ENCODE measurements at regions not wholly inside any gene's neighbourhood (a gene's known extent, or its start where the extent isn't known, plus 50 kb on each side); places are given as distances from the start of the nearest gene placed in this dataset.

DNA sequence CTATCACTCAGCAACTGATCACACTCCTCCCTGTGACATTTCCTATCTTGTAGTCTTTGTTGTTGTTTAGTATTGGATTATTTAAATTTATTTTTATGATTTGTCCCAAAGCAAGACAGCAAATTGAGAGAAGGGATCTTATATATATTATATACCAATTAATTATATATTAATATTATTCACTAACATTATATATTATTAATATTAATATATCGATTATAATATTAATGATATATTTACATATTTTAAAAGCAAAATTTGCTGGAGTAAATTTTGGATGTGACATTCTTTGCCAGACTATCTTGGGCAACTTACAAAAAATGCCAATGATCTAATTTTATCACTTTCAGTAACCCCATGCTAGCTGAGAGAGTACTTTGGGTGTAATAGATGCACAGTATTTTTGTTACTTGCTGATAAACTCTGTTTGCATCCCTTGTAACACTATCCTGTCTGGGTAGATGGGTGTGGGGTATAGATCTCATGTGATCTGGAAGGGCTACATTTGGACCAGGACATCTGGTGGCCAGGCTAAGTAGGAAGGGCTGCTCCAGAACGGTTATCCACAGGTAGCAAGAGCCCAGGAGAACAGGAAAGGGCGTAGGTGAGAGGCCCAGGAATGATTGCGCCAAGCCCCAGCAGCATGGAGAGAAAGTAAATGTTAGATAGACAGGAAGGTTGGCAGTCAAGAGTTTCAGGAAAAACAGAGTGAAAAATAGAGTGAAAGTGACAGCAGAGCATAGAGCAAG is 608.6 kb upstream of the KIRREL3 start:
- DNase-seq (ENCODE audit: low read depth in 3 of 3) = no peak

DNA sequence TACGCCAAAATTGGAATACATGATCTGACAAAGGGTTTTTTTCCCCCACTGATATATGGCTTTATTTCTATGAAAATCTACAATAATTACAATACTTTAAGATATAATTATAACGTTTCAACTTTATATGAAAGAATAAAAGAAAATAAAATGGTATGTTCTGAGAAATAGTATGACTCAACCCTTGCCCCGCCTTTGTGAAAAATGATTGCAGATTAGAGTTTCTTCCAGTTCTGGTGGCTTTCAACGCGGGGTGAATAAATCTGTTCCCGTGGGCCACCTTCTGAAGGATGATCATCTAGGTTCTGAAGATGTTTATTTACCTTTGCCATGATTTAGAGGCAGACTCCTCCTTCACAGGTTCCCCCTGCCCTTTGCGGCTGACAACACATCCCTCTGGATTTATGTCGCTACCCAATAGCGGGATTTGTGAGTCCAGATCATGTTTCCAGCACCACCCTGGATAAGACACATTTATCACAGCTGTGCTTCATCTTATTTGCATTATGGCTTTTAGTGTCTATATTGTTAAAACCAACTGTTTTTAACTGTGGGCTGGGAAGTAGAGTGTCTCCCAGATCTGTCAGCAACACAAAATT is 607.0 kb upstream of the KIRREL3 start:
- no peak for DNase-seq (ENCODE audit: low read depth in 3 of 3)

DNA sequence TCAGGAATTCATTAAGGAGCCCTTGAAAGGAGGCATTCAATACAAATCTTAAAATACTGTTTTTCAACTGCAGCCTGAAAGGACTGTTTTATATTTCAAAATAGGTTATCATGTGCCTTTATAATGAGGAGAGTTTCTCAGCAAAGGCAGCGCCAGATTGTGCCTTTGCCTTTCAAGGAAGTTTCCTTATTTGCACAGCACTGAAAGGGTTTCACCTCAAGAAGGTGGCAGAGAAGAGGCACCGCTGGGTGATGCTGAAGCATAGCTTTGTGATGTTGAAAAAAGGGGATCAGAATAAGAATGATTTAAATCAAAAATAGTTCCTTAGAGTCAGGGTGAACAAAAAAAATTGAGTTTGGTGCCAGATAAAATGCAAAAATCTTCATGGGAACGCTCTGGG is 601.0 kb upstream of the KIRREL3 start:
- DNase-seq (ENCODE audit: low read depth in 3 of 3) = no peak

DNA sequence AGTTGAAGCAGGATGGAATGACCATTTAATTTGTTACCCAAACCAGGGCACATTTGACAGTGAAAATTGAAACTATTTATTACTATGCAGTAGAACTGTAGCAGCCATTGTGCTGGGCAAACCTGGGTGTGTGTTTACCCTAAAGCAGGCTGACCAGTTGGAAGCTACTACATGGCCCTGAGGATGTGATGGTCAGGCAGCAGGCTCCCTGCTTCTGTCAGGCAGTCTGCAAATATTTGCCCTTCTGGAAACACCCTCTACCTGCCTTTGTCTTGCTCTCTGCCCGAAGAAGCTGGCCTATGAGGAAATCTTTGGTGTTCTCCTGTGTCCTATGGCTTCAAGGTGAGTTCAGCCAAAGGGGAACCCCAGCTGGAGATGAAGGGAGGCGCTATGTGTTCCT is 600.1 kb upstream of the KIRREL3 start:
- no peak for DNase-seq (ENCODE audit: low read depth in 3 of 3)

DNA sequence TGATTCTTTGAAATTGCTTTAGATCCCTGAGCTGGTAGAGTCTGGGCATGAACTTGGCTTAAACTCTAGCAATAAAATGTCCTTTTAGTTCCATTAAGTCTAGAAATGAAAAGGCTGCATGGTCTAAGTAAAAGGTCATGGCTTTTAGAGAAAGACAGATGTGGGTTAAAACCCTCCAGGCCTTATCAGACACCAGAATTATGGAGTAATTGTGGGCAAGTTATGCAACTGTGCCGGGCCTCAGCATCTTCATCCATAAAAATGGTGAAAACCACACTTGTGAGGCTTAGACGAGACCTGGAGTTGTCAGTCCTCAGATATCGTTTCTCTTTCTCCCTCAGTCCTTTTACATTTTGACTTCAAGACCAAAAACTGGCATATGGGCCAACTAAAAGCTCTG is 597.9 kb upstream of the KIRREL3 start:
- DNase-seq (ENCODE audit: low read depth in 3 of 3) = no peak

DNA sequence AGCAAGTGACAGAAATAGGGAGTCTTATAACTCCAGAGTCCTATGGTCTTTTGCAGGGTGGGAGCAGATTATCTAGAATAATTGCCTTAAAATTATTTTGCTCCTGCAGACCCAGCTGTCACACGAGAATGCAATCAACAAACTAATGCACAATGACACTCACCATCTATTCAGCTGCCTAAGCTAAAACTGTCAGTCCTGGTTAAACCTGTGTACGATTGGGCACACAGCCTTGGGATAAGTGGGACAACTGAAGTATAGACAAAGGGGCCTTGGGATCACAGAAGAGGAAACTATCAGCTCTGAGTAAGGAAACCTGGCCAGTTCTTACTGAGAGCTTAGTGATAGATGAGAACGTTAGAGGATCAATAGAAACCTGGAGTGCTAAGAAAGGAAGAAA is 595.9 kb upstream of the KIRREL3 start:
- no peak for DNase-seq (ENCODE audit: low read depth in 3 of 3)

DNA sequence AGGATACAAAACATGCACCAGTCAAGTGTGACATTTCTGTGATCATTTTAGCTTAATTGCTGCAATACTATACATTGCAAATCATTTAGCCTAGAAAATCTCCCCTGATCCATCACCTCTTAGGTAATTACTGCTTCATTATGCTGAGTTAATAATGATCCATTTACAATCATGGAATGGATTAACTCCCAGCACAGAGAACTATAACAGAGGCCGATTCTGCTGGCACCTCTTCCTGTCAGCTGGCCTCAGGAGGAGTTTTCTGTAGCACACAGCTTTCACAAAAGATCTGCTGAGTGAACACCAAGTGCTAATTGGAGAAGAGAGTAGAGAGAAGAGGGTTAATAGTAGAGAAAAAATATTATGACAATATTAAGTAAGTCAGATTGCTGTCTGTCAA is 591.8 kb upstream of the KIRREL3 start:
- no peak for DNase-seq (ENCODE audit: low read depth in 3 of 3)

DNA sequence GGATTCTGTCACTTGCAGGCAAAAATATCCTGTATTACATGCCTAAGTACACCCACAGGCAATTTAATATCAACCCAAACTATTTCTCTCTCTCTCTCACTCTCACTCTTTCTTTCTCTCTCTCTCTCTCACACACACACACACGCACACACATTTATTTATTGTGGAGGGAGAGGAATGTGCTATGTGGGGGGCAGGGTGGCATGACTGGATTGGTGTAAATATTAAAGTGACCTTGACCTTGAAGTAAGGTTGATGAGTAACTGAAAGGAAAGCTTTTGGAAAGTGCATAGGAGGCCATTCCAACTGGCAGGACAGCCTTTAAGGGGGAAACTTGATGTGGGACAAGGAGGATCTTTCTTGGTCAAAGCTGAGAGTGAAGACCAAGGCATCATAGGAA is 589.7 kb upstream of the KIRREL3 start:
- no peak for DNase-seq (ENCODE audit: low read depth in 3 of 3)

DNA sequence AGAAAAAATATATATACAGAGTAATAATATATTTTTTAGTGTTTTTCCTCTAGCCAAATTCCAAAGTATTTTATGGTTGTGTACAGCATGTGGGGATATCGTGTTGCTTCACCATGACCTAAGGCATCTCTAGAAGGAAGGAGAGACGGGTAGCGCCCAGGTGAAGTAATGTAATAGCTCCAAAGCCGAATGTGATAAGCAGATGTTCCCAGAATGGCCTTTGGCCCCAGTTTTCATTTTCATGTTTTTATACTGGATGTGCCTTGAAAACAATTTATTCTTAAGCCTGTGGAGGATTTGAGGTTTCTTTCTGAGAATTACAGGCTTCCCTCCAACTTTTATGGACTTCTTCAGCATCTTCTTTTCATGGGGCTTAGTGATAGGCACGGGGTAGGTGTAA is 587.9 kb upstream of the KIRREL3 start:
- DNase-seq (ENCODE audit: low read depth in 3 of 3) = no peak

DNA sequence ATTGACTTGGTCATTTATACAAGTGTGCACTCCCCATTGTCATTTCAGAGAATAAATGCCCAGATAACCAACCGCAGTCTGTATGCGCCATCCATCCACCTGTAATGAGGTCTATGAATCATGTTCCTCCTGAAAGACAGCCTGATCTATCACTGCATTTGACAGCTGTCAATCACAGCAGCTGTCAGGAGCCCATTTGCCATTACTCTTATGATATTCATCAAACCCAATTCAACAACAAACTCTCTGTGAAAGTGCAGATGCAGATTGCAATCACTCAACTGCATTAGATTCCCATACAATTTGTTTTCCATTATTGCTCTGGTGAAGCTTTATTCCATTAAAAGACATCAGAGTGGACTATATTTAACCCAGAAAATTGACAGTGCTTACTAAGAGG is 586.9 kb upstream of the KIRREL3 start:
- DNase-seq (ENCODE audit: low read depth in 3 of 3) = no peak

DNA sequence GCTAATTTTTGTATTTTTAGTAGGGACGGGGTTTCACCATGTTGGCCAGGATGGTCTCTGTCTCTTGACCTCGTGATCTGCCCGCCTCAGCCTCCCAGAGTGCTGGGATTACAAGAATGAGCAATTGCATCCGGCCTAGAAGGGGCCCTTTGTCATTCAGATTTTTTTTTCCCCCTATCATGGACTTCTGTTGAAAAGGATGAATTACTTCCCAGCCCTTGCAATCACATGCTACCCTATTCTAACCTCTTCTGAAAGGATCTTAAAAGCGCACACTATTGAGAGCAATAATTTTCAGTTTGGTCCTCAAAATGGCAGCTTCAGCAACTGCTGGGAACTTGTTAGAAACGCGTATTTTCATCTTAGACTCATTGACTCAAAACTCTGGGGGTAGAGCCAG is 575.6 kb upstream of the KIRREL3 start:
- no peak for DNase-seq (ENCODE audit: low read depth in 3 of 3)

DNA sequence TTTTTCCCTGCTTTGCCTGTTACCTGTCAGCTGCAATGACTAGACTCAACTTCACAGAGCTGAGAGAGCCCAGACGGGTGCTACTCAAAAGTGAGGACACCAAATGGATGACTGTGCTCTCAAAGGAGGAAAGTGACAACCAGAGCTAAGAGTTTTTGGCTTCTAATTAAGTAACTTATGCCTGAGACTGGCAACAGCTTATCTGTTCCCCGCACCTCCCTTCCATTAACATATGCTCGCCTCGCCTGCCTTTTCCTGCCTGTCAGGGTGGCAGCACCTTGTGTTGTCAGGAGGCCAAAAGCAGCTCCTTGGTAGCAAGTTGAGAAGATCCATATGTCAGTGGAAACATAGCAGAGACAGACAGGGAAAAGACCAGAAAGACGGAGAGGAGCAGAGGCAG is 573.9 kb upstream of the KIRREL3 start:
- DNase-seq (ENCODE audit: low read depth in 3 of 3) = no peak

DNA sequence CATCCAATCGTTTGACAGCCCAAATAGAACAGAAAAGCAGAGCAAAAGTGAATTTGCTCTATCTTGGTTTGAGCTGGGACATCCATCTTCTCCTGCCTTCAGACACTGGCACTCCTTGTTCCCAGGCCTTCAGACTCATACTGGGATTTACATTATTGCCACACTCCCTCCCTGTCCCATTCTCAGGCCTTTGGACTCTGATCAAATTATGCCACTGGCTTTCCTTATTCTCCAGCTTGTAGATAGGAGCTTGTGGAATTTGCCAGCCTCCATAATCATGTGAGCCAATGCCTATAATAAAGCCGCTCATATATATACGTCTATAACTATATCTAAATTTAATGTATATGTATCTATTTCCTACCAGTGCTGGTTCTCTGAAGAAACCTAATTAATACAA is 568.3 kb upstream of the KIRREL3 start:
- DNase-seq (ENCODE audit: low read depth in 3 of 3) = no peak

DNA sequence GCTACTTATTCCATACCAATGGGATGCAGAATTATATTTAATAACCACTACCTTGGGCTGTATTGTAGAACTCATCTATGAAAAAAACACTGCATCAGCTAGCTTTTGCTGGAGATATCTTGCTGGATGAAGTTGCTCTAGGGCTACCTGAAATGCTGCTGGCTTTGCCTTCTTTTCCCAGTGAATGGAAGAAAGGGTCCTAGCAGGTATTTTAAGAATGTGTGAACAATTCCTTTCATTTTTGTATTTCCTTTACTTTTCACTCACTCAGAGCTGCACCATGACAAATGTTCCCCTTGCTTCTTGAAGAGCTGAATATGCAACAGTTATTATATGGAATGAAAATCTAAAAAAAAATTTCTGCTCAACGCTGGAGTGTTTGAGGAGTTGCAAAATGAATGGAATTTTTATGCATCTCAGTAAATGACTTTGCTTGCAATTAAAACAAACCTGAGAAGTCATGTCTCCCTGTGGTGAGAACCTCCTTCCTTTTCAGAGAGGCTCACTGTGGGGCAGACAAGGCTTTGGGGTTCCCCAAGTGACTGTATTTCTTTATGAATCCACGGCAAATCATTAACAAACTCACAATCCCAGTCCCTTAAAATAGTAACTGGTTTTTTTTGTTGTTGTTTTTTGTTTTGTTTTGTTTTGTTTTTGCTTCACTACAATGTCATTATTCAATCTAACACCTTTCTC is 566.8 kb upstream of the KIRREL3 start:
- DNase-seq (ENCODE audit: low read depth in 3 of 3) = no peak

DNA sequence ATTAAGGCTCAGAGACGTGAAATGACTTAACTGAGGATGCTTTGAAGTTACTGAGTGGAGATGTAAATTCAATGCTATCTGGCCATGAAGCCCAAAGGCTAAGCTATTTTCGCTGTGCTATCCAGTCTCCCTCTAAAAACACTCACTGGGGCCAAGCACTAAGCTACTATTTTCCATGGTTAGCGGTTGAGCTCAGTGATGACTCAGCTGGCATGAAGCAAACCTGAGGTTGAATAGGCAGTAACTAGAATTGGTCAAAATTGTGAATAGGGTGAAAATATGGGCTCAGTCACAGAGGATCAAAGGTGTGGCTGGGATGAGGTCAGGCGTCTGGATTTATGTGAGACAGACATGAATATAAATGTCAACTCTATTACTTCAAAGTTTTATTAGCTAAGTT is 564.2 kb upstream of the KIRREL3 start:
- DNase-seq (ENCODE audit: low read depth in 3 of 3) = no peak

DNA sequence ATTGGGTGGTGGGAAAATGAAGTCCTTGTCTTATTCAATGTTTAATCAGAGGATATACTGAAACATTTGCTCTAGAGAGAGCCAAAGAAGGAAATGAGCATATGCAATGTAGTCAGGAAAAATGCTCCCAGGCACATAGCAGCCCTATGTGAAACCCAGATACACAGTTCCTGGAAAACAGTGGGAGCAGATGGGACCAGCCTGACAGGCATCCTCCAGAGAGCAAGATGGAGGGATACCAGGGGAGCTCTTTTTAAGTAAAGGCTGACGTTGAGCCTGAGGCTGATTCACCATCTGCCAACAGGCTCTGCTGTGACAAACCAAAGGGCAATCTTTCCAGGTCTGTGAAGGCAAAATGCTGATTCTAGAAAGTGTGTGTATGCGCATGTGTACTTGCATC is 559.4 kb upstream of the KIRREL3 start:
- DNase-seq (ENCODE audit: low read depth in 3 of 3) = no peak

DNA sequence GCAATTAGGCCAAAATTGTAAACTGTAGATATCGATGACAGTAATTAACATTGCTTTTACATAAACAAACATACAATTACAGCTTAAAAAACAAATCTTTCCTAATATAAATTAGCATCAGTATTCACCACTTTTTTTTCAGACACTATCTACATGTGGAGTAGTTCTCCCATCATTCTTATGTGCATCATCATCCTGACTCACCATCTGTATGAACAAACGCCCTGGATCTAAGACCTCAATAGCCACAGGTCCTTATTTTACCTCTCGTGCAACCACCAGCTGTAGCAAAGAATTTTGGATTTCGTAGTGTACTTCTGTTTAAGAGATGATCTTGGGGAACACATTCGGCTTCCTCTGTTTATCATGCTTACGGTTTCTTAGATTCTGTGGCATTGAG is 551.9 kb upstream of the KIRREL3 start:
- no peak for DNase-seq (ENCODE audit: low read depth in 3 of 3)

DNA sequence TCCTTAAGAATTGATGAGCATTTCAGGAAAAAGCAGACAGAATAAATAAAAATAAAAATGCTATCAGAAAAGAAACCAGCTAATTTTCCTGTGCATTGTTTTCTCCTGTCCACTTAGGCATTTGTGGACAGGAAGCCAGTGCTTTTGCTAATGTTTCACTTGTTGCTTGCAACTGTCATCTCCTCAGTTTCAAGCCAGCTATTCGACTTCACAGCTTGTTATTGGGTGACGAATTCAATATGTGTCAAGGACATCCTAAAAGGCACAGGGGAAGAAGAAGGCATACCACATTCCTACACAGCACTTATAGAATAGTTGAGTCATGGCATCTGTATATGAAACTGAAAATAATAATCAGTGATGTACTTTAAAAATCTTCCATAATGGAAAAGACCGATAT is 530.6 kb upstream of the KIRREL3 start:
- DNase-seq (ENCODE audit: low read depth in 3 of 3) = no peak

DNA sequence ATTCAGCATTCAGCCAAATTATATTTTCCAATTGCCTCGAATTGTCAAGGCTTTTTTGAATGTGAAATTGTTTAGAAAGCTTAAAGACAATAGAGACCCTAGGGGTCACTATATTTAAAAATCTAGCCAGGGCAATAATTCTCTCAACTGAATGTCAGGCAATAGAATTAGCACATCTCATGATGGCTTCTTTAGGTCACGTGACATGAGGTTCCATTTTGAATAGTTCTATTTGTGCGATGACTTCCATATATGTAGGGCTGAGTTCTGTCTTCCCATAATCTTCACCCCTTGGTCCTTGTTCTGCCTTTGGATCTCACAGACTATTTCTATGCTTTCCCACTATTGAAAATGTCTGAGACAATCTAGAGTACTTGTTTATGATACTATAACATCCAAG is 527.7 kb upstream of the KIRREL3 start:
- no peak for DNase-seq (ENCODE audit: low read depth in 3 of 3)

DNA sequence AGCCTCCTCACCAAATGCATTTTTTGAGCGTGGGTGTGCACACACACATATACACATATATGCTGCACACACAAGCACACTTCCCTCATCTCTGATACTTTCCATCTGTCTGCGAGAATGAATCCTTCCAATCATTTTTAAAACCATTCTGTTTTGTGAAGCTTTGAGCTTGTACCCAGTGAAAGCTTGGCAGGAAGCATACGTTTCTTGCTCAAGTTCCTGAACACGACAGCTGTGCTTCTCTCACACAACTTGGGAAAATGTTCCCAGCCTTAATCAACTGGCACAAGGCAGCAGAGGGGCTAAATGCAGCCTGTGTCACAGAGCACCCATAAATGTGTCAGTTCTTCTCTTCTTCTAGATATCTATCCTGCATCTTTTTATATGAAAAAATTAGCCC is 524.0 kb upstream of the KIRREL3 start:
- DNase-seq (ENCODE audit: low read depth in 3 of 3) = no peak

DNA sequence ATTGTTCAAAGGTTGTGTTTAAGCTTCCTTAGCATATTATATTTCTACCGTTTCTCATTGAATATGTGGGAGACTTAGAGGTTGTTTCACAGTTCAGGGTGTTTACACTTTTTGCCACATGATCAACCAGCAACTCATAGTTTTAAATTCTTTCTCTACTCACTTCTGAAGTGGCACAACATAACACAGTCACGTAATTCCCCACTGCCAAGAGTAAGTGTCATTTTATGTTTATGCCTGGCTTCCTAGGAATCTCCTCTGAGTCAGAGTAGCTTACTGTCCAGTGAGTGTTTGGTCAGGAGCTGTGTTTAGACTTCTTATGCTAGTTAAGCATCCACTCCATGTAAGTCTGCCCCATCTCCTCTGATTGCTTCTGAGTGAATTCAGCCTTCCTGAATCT is 520.8 kb upstream of the KIRREL3 start:
- no peak for DNase-seq (ENCODE audit: low read depth in 3 of 3)

DNA sequence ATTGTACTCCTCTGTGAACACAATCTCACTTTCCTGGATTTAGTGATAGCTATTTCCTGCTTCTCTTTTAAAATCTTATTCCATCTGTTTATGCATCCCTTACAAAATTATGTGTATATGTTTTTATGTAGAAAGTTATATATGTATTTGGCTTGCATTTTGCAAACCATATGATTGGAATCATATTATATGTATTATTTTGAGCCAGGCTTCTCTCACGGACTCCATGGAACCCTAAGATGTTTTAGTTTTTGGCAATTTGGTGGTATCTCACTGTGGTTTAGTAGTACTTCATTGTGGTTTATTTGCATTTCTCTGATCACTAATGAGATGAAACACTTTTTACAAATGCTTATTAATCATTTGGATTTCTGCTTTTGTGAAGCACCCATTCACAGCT is 507.3 kb upstream of the KIRREL3 start:
- no peak for DNase-seq (ENCODE audit: low read depth in 3 of 3)

DNA sequence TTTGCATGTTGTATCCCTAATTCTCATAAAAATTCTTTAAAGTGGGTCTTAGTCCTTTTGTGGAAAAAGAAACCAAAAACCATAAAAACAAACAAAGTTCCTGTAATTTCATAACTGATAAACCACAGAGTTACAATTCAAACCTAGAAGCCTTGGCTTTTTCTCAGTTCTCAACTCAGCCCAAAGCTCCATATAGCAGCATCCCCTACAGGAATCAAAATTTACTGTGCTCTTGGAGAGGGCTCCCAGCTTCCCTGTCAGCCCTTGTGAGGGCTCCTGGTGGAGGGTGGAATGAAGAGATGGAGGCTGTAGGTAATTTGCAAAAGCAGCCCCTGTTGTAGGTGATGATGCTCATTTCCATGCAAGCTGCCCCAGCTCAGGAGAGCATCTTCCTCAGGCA is 506.1 kb upstream of the KIRREL3 start:
- no peak for DNase-seq (ENCODE audit: low read depth in 3 of 3)
